Fibroblast of lung (primary cell): ENCODE measurements at regions not wholly inside any gene's neighbourhood (a gene's known extent, or its start where the extent isn't known, plus 50 kb on each side); places are given as distances from the start of the nearest gene placed in this dataset.

Source experiments
- DNase-seq, 2 donors: peaks; one replicate each; pipeline versions ENCODE4 v3.0.0 to v3.0.0-alpha.2; 2010; ENCODE audit warnings: low read depth in 2 of 2
- H2AFZ ChIP-seq: 2 replicates; pipeline ENCODE4 v1.5.1; 2012; ENCODE audit warnings: low read length, control low read depth, inconsistent platforms
- H3K27ac ChIP-seq: 2 replicates; pipeline ENCODE4 v1.5.1; 2011; ENCODE audit warnings: low read length, control low read depth; ENCODE audit not compliant: insufficient read depth
- H3K27me3 ChIP-seq: 2 replicates; pipeline ENCODE4 v1.5.1; 2011; ENCODE audit warnings: mild to moderate bottlenecking, low read length; ENCODE audit not compliant: control insufficient read depth, insufficient read depth
- H3K36me3 ChIP-seq: 2 replicates; pipeline ENCODE4 v1.5.1; 2011; ENCODE audit warnings: low read length; ENCODE audit not compliant: control insufficient read depth, insufficient read depth
- H3K4me1 ChIP-seq: 2 replicates; pipeline ENCODE4 v1.5.1; 2011; ENCODE audit warnings: low read length; ENCODE audit not compliant: control insufficient read depth, insufficient read depth; ENCODE audit errors: extremely low read depth
- H3K4me2 ChIP-seq: 2 replicates; pipeline ENCODE4 v1.5.1; 2011; ENCODE audit warnings: low read length, control low read depth; ENCODE audit not compliant: insufficient read depth; ENCODE audit errors: extremely low read depth
- H3K4me3 ChIP-seq, 4 experiments: fragments of 200-600 bp in 1 of 4; sonication (generic) in 1 of 4; replicated peaks in 1 of 4; 2 replicates each; pipeline ENCODE4 v1.5.1; 2011 to 2016; ENCODE audit warnings: low read length in 4 of 4, low read depth in 3 of 4, mild to moderate bottlenecking in 3 of 4, control low read depth in 2 of 4, inconsistent platforms in 1 of 4, mixed read lengths in 1 of 4; ENCODE audit not compliant: insufficient read depth in 1 of 4; ENCODE audit errors: control extremely low read depth in 1 of 4
- H3K79me2 ChIP-seq: 2 replicates; pipeline ENCODE4 v1.5.1; 2012; ENCODE audit warnings: mild to moderate bottlenecking, low read length, inconsistent platforms; ENCODE audit not compliant: control insufficient read depth, insufficient read depth
- H3K9ac ChIP-seq: 2 replicates; pipeline ENCODE4 v1.5.1; 2011; ENCODE audit warnings: mild to moderate bottlenecking, low read length, control low read depth; ENCODE audit not compliant: insufficient read depth
- H3K9me3 ChIP-seq: 2 replicates; pipeline ENCODE4 v1.5.1; 2012; ENCODE audit warnings: low read depth, low read length; ENCODE audit not compliant: control insufficient read depth, insufficient read depth
- H4K20me1 ChIP-seq: 2 replicates; pipeline ENCODE4 v1.5.1; 2011; ENCODE audit warnings: low read length; ENCODE audit not compliant: control insufficient read depth, insufficient read depth; ENCODE audit errors: extremely low read depth
- EZH2 ChIP-seq: IDR thresholded peaks from 2 replicates; pipeline ENCODE4 v1.5.1; 2012; ENCODE audit warnings: low read length, control low read depth, mild to moderate bottlenecking; ENCODE audit errors: missing control alignments
- TF ChIP-seq, protein P1 (sequence below), 2 donors: IDR thresholded peaks in 1 of 2; conservative IDR thresholded peaks in 1 of 2; 1 replicate in 1 of 2; 2 replicates in 1 of 2; pipeline ENCODE4 v1.5.1; 2011 to 2012; ENCODE audit warnings: low read length in 2 of 2, control low read depth in 1 of 2, inconsistent platforms in 1 of 2, low read depth in 1 of 2, mild to moderate bottlenecking in 1 of 2

DNA sequence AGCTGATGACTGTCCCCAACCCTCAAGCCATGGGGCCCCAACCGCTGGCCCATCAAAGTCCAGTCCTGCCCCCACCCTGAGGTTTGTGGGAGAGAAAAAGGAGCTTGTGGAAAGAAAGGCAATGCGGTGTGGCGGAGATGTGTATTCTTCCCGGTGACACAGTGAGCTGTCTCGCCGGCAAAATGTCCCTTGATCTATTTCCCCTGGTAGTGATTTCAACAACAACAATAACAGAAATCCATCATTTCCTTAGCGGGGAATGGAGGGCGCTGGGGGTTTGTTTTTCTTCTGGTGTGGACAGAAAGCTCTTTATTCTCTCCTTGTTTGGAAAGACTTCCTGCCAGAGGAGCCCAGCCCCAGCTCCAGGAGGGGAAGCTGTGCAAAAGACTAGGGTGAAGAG, 93.7 kb upstream of the LHX5 start:
- TF ChIP-seq, protein P1, sequence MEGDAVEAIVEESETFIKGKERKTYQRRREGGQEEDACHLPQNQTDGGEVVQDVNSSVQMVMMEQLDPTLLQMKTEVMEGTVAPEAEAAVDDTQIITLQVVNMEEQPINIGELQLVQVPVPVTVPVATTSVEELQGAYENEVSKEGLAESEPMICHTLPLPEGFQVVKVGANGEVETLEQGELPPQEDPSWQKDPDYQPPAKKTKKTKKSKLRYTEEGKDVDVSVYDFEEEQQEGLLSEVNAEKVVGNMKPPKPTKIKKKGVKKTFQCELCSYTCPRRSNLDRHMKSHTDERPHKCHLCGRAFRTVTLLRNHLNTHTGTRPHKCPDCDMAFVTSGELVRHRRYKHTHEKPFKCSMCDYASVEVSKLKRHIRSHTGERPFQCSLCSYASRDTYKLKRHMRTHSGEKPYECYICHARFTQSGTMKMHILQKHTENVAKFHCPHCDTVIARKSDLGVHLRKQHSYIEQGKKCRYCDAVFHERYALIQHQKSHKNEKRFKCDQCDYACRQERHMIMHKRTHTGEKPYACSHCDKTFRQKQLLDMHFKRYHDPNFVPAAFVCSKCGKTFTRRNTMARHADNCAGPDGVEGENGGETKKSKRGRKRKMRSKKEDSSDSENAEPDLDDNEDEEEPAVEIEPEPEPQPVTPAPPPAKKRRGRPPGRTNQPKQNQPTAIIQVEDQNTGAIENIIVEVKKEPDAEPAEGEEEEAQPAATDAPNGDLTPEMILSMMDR (conservative IDR thresholded peaks at IDR 0.05 in 1 of 2, IDR thresholded peaks at IDR 0.05 in 1 of 2; ENCODE audit: low read depth in 1 of 2, low read length in 2 of 2), result no peak
- TF ChIP-seq EZH2, result no peak
- H3K4me3 ChIP-seq, result no peak overlapping the region
- no peaks in the 10 kb centered on the region for H3K79me2 ChIP-seq
- DNase-seq, result no peak
- H3K4me1 ChIP-seq, result no peaks in the 10 kb centered on the region
- no peak overlapping the region for H3K4me2 ChIP-seq
- H3K9ac ChIP-seq, result no peak overlapping the region
- H3K27ac ChIP-seq, result no peak overlapping the region
- H3K27me3 ChIP-seq, result no peaks in the 10 kb centered on the region
- H2AFZ ChIP-seq, result no peak overlapping the region
- H3K9me3 ChIP-seq, result no peaks in the 10 kb centered on the region
- H3K36me3 ChIP-seq, result no peaks in the 10 kb centered on the region
- no peaks in the 10 kb centered on the region for H4K20me1 ChIP-seq

DNA sequence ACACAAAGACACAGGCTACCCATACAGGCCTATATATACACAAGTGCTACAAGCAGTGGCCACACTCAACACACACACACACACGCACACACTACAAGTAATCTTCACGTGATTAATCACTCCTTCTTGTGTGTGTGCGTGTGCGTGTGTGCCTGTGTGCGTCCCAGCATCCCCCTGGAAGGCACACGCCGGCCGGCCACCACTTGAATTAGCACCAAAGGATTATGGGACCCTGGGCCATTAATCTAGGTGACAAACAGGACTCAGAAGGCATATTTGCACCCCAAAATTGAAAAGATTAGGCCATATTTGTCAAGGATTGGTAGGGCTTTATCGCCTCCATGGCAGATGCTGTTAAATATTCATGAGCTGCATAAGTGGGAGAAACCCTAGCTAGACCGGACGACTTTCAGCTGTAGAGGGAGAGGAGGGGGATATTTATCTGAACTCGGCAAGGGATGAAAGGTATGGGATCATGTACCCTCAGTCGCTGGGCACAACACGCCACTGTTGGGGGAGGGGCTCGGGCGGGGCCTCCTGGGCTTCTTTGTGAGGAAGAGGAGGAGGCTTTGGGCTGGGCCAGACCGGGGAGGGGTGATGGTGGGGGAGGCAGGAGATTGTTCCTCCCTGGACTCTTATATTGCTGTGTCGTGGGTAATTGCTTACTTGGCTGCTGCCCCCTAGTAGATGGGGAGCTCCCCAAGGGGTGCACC, 89.6 kb upstream of the LHX5 start:
- no peaks in the 10 kb centered on the region for H3K36me3 ChIP-seq
- H3K79me2 ChIP-seq, result no peaks in the 10 kb centered on the region
- no peak overlapping the region for H2AFZ ChIP-seq
- H3K9me3 ChIP-seq, result no peaks in the 10 kb centered on the region
- no peak overlapping the region for H3K4me3 ChIP-seq
- H4K20me1 ChIP-seq, result no peaks in the 10 kb centered on the region
- H3K9ac ChIP-seq, result no peak overlapping the region
- no peak for TF ChIP-seq EZH2
- TF ChIP-seq, protein P1 (conservative IDR thresholded peaks at IDR 0.05 in 1 of 2, IDR thresholded peaks at IDR 0.05 in 1 of 2; ENCODE audit: low read depth in 1 of 2, low read length in 2 of 2), result no peak
- H3K27ac ChIP-seq, result no peak overlapping the region
- H3K4me2 ChIP-seq, result no peak overlapping the region
- H3K27me3 ChIP-seq, result no peaks in the 10 kb centered on the region
- H3K4me1 ChIP-seq, result no peaks in the 10 kb centered on the region
- DNase-seq, result no peak

DNA sequence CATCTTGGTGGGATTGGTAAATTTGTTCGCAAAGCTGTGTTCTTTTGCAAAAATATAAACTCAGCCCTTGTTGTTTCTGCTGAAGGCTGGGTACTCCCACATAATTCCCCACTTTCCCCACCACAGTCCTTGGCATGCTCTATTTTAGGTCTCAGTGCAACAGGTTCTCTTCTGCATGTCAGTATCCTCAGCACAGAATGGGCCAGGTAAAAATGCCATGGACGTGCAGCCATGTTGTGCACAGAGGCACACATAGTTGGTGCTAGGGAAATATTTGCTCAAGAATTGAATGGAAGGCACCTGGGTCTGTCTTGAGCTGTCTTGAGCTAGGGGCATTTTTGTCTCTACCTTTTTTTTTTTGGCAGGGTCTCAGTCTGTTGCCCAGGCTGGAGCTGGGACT, 87.8 kb upstream of the LHX5 start:
- no peak overlapping the region for H3K27ac ChIP-seq
- no peak overlapping the region for H3K9ac ChIP-seq
- DNase-seq, result no peak
- TF ChIP-seq, protein P1 (conservative IDR thresholded peaks at IDR 0.05 in 1 of 2, IDR thresholded peaks at IDR 0.05 in 1 of 2; ENCODE audit: low read depth in 1 of 2, low read length in 2 of 2), result no peak
- H2AFZ ChIP-seq, result no peak overlapping the region
- no peak overlapping the region for H3K4me2 ChIP-seq
- no peak overlapping the region for H3K4me3 ChIP-seq
- no peaks in the 10 kb centered on the region for H3K4me1 ChIP-seq
- no peaks in the 10 kb centered on the region for H3K79me2 ChIP-seq
- no peaks in the 10 kb centered on the region for H3K27me3 ChIP-seq
- H3K36me3 ChIP-seq, result no peaks in the 10 kb centered on the region
- H4K20me1 ChIP-seq, result no peaks in the 10 kb centered on the region
- no peaks in the 10 kb centered on the region for H3K9me3 ChIP-seq
